HK-2 (cell line): ENCODE measurements at regions not wholly inside any gene's neighbourhood (a gene's known extent, or its start where the extent isn't known, plus 50 kb on each side); places are given as distances from the start of the nearest gene placed in this dataset.
A peak's percentile ranks its signal among the peaks of the same experiment; 100 is the strongest.

Experiments
- DNase-seq: peaks from one replicate; pipeline ENCODE4 v3.0.0-alpha.2; 2018; ENCODE audit not compliant: unreplicated experiment

GRCh38 chr21:27448960-27449359 lies 482.1 kb upstream of the ADAMTS5 start:
- no peak for DNase-seq

- DNase-seq = no peak
Observed at GRCh38 chr21:27447843-27448242, 481.0 kb upstream of the ADAMTS5 start.

DNA sequence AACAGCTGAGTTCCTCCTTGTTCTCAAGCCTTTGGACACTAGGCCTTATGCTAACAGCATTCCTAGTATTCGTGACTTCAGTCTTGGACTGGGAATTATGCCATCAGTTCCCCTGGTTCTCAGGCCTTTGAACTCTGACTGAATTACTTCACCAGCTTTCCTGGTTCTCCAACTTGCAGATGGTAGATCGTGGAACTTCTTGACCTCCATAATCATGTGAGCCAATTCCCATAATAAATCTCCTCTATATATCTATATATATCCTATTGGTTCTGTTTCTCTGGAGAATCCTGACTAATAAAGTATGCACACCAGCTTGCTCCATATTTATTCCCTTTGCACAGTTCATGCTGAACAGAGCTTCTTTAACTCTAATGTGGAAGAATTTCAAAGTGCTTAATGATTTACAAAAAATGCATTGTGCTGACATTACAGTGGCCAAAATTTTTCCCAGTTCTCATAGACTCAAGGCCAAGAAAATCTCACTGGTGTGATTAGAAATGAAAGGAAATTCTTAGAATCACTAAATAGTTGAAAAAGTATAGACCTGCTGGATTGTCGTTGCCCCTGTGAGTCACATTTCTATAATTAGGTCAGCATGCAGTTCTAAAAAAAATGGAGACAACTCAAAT lies 462.9 kb upstream of the ADAMTS5 start:
- DNase-seq = no peak

GRCh38 chr21:27426196-27426595 lies 459.3 kb upstream of the ADAMTS5 start:
- no peak for DNase-seq

- DNase-seq = no peak
Observed at GRCh38 chr21:27425574-27425973, 458.7 kb upstream of the ADAMTS5 start.

- no peak for DNase-seq
Observed at GRCh38 chr21:27425172-27425571, 458.3 kb upstream of the ADAMTS5 start.

DNA sequence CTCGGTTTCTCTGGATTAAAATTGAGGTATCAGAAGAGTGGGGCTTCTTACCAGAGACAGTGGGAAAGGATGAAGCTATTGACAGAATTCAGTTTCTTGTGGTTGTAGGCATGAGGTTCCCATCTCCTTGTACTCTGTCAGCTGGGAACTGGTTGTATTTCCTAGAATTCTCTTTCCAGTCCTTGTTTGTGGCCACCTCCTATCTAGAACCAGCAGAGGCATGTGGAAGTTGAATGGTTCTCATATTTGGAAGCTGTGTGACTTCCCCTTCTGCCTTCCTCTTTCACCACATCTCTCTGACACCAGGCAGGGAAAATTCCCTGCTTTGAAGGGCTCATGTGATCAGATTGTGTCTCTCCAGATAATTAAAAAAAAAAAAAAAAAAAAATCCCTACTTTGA lies 457.7 kb upstream of the ADAMTS5 start:
- DNase-seq = no peak

- DNase-seq = peak; percentile 10
Observed at GRCh38 chr21:27423906-27424595, 457.2 kb upstream of the ADAMTS5 start.

- DNase-seq = peak; percentile 3
Observed at GRCh38 chr21:27423038-27423437, 456.1 kb upstream of the ADAMTS5 start.

DNA sequence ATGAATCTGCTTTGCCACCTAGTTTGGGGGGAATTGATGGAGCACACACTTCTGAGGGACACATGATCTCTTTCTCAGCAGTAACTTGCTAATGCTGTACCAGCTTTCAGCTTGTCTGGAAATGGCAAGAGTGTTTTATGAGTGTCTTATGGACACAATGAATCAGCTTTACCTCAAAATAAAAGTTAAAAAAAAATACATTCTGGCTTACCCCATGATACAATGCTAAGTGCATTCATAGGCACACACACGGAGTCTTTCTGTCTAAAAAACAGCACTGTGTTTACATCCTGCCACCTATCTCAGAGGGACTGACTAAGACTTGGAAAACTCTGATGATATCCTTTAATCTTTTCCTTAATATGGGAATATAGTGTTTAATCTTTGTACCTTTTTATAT lies 455.5 kb upstream of the ADAMTS5 start:
- no peak for DNase-seq

- no peak for DNase-seq
Observed at GRCh38 chr21:27421654-27422053, 454.8 kb upstream of the ADAMTS5 start.

DNA sequence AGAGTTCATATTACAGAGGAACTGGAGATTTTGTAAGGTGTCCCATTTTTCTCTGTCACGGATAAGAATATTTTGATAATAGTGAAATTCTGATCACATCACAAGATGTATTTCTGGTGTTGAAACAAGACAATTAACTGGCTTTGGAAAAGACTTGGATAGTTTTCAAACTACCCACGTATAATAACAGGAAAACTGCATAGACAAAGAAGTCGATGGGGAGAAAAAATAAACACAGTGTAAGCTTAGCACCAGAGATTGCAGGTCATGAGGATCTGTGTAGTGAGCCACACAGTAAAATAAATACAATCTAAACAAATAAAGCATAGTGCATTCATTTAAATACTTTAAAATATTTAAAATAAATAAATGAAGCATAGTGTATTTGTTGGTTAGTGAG lies 452.3 kb upstream of the ADAMTS5 start:
- DNase-seq = no peak

DNA sequence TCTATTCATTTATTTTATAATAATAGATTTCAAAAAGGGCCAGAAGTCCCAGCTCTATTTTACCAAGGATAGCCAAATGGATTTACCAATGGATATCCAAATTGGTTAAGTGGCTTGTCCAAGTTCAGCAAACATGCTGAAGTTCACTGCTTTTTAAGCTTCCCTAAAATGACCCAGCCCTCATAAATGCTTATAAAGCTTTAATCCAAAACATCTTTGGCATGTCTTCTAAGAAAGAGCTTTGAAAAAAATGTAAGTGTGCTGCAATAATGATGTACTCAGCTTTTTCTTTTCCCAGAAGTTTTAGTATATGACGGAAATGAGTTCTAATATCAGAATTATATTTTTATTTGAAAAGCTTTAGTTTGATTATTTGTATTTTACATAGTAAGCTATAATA lies 451.5 kb upstream of the ADAMTS5 start:
- no peak for DNase-seq

GRCh38 chr21:27412530-27412929 lies 445.6 kb upstream of the ADAMTS5 start:
- DNase-seq = no peak

GRCh38 chr21:27408826-27409225 lies 441.9 kb upstream of the ADAMTS5 start:
- DNase-seq = no peak

DNA sequence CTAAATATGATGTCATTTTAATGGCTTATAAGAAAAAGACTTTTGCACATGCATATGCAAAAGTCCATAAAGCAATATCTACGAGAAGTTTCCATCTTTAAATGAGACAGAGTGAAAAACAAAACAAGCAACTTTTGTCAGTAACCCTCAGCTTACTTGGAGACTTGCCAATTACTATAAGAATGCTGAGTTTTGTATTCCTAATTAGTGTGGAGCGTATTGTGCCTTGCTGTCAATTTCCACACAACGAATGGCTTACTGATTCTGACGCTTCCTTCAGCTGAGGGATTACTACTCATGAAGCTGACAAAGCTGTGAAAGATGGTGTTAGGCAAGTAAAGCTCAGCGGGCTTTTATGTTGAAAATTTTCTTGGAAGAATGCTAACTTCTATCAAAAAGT lies 440.4 kb upstream of the ADAMTS5 start:
- DNase-seq = no peak

DNA sequence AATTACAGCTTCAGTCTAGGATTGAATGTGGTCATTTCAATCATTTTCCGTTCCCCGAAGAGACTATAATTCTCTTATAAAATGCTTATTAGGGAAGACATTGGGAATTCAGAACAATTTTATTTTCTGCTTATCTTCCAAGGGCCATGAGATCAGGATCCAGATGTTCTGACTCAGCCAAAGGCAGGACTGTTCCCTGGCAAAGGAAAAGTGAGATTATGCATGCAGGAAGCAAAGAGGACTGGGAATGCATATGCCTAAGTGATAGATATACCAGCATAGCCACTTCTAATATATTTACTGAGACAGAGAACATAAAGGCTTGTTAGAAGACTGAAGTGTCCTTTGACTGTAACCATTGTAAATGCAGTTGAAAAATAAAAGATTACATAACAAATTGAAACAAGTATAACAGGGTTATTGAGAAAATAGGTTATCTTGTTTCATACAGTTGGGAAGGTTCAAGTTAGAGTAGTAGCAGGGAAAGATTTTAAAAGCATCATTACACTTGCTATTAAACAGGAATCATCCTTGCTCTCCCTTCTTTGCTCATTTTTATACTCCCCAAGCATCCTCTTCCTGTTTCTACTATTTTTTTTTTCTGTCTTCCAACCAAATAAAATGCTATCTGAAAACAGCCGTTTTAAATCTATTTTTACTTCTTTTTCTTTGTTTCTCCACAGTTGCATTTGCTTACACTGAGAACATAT lies 439.6 kb upstream of the ADAMTS5 start:
- no peak for DNase-seq

DNA sequence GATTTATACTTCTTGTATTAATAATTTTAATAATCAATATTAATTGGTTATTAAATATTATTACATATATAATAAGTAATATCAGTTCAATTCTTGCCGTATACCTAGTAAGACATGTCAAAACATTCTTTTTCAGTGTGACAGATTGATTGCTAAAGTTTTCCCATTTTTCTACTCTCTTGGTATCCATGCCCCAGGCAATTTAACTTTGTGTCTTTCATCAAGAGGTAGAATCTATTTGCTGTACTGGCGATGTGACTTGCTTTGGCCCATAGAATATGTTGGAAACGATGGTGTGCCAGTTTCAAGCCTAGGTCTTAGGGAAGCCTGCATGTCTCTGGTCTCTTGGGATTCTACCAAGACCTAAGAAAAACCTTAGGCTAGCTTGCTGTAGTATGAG lies 436.1 kb upstream of the ADAMTS5 start:
- DNase-seq = no peak

GRCh38 chr21:27400045-27400444 lies 433.2 kb upstream of the ADAMTS5 start:
- no peak for DNase-seq

DNA sequence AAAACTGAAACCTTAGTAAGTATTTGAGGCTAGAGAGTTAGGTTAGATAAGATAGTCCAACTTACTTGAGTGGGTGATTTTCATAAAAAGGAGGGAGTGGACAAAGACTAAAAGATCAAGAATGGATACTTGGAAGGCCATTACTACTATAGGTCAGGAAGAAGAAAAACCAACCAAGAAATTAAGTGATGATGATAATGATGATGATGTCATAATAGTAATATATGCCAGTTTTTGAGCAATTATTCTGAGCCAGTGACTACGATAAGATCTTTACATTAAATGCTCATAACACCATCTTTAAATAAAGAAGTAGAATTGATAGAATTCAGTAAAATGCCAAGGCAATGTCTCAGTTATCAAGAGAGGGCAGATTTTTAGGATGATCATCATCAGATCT lies 430.7 kb upstream of the ADAMTS5 start:
- no peak for DNase-seq

DNA sequence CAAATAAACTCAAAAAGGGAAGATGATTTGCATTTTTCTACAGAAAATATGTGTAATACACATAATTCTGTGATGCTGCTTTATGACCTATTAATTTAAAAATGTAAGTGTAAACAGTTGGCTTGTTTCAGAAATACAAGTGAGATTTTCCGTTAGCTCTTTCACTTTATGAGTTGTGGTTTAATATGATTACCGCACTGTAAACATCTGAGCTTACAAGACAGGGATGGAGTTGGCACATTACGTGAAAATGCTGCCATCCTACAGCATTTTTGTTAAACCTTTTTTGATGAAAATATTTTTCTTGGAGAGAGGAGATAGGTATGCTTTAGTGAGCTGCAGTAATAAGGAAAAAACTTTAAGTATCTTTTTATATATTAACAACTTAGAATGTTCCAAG lies 426.8 kb upstream of the ADAMTS5 start:
- no peak for DNase-seq

- DNase-seq = no peak
Observed at GRCh38 chr21:27391990-27392389, 425.1 kb upstream of the ADAMTS5 start.

- DNase-seq = no peak
Observed at GRCh38 chr21:27390384-27390783, 423.5 kb upstream of the ADAMTS5 start.
